ENCODE measurements at regions not wholly inside any gene's neighbourhood (a gene's known extent, or its start where the extent isn't known, plus 50 kb on each side); places are given as distances from the start of the nearest gene placed in this dataset.

DNA sequence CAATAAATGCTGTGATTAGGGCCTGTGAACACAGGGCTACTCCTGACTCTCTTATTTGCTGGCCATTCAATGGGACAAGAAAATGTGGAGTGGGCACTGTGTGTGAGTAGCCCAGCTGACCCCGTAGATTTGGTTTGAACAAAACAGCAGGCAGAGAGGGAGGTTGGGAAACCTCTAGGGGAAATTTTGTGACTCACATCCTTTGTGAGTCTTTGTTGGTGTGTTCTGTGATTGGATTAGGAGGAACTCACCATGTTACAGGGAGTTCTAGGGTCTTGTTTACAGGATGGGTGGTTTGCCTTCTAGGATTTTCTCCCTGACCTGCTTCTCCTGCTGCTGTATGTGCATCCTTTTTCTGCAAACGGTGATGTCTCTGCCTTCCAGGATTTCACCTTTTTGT is 128.3 kb upstream of the MKI67 start:
- H3K4me1 ChIP-seq (ENCODE audit: control insufficient read depth in 1 of 2, insufficient read depth in 2 of 2, low read depth in 1 of 2, low read length in 1 of 2), result no peaks in the 10 kb centered on the region; a peak in 1 of 4 replicates
- H2AFZ ChIP-seq (ENCODE audit: low read depth), result no peak overlapping the region
- no peak overlapping the region for H3K9ac ChIP-seq
- ChIA-PET CTCF (interaction anchor here (0.6 to 1.7 kb wide), 3 partner anchors 9 to 764 kb away, joined by 4 to 9 read pairs (median 4); no protein-coding TSS in a partner anchor), POLR2A (no interaction called here)
- H3K4me3 ChIP-seq (ENCODE audit: low read depth in 2 of 2, low read length in 1 of 2), result no peak overlapping the region
- no peaks in the 10 kb centered on the region for H4K20me1 ChIP-seq (ENCODE audit: insufficient read depth)
- no peak for DNase-seq
- no peak overlapping the region for H3K4me2 ChIP-seq
- TF ChIP-seq EZH2phosphoT487 (IDR thresholded peaks at IDR 0.05; ENCODE audit: borderline replicate concordance, low read depth) (no peak), TAF1 (IDR thresholded peaks at IDR 0.05; ENCODE audit: borderline replicate concordance, low read depth, low read length) (no peak), MXI1 (IDR thresholded peaks at IDR 0.05; ENCODE audit: low read depth, low read length) (no peak), USF1 (IDR thresholded peaks at IDR 0.05; ENCODE audit: borderline replicate concordance, low read depth) (no peak), RXRA (IDR thresholded peaks at IDR 0.05; ENCODE audit: borderline replicate concordance, low read depth) (no peak), SMC3 (IDR thresholded peaks at IDR 0.05; ENCODE audit: low read depth, low read length) (no peak), RCOR1 (IDR thresholded peaks at IDR 0.05; ENCODE audit: low read length) (no peak), GABPA (IDR thresholded peaks at IDR 0.05; ENCODE audit: low read depth) (no peak), EP300 (IDR thresholded peaks at IDR 0.05; ENCODE audit: borderline replicate concordance in 1 of 2, low read depth in 1 of 2, low read length in 1 of 2) (no peak), RFX5 (IDR thresholded peaks at IDR 0.05; ENCODE audit: low read length) (no peak), FOSL2 (IDR thresholded peaks at IDR 0.05; ENCODE audit: borderline replicate concordance, low read depth) (no peak), TEAD4 (IDR thresholded peaks at IDR 0.05; ENCODE audit: borderline replicate concordance, insufficient read depth) (no peak), ELF1 (IDR thresholded peaks at IDR 0.05) (no peak), NFIC (IDR thresholded peaks at IDR 0.05; ENCODE audit: borderline replicate concordance) (no peak), FOXJ3 (CRISPR knock-in tag; IDR thresholded peaks at IDR 0.05) (no peak), GATA2 (CRISPR knock-in tag; IDR thresholded peaks at IDR 0.05) (no peak)
- TF ChIP-seq, protein P1, sequence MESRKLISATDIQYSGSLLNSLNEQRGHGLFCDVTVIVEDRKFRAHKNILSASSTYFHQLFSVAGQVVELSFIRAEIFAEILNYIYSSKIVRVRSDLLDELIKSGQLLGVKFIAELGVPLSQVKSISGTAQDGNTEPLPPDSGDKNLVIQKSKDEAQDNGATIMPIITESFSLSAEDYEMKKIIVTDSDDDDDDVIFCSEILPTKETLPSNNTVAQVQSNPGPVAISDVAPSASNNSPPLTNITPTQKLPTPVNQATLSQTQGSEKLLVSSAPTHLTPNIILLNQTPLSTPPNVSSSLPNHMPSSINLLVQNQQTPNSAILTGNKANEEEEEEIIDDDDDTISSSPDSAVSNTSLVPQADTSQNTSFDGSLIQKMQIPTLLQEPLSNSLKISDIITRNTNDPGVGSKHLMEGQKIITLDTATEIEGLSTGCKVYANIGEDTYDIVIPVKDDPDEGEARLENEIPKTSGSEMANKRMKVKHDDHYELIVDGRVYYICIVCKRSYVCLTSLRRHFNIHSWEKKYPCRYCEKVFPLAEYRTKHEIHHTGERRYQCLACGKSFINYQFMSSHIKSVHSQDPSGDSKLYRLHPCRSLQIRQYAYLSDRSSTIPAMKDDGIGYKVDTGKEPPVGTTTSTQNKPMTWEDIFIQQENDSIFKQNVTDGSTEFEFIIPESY (IDR thresholded peaks at IDR 0.05; ENCODE audit: borderline replicate concordance, low read depth), result no peak
- no peaks in the 10 kb centered on the region for H3F3A ChIP-seq (replicated peaks; ENCODE audit: insufficient read depth)
- no peak overlapping the region for H3K27ac ChIP-seq (ENCODE audit: low read depth in 2 of 2, low read length in 1 of 2)
- H3K79me2 ChIP-seq (ENCODE audit: insufficient read depth), result no peaks in the 10 kb centered on the region
- H3K27me3 ChIP-seq (ENCODE audit: insufficient read depth), result no peaks in the 10 kb centered on the region
- 24% methylated on average over 2 of the region's 2 CpGs for WGBS (ENCODE audit: low lambda C conversion rate)
- H3K9me3 ChIP-seq, result no peaks in the 10 kb centered on the region
- no peaks in the 10 kb centered on the region for H3K9me2 ChIP-seq
- no peaks in the 10 kb centered on the region for H3K36me3 ChIP-seq (replicated peaks in 1 of 2; ENCODE audit: control insufficient read depth in 1 of 2, insufficient read depth in 2 of 2, low read length in 1 of 2)

GRCh38 chr10:128257428-128257827 is 131.2 kb upstream of the MKI67 start:
- TF ChIP-seq JUND (IDR thresholded peaks at IDR 0.05), result no peak
- no peak for TF ChIP-seq SMC3 (IDR thresholded peaks at IDR 0.05; ENCODE audit: low read depth, low read length)
- no peak for TF ChIP-seq MXI1 (IDR thresholded peaks at IDR 0.05; ENCODE audit: low read depth, low read length)
- no peak for TF ChIP-seq POLR2AphosphoS5 (IDR thresholded peaks at IDR 0.05; ENCODE audit: low read depth, low read length)
- no peak for TF ChIP-seq RXRA (IDR thresholded peaks at IDR 0.05; ENCODE audit: borderline replicate concordance, low read depth)
- no peak for TF ChIP-seq MEF2A (IDR thresholded peaks at IDR 0.05; ENCODE audit: borderline replicate concordance, low read depth)
- no peaks in the 10 kb centered on the region for H3F3A ChIP-seq (replicated peaks; ENCODE audit: insufficient read depth)
- no peak overlapping the region for H3K27ac ChIP-seq (ENCODE audit: low read depth in 2 of 2, low read length in 1 of 2)
- H3K9me3 ChIP-seq, result no peaks in the 10 kb centered on the region
- no peaks in the 10 kb centered on the region; a peak in 1 of 4 replicates for H3K4me1 ChIP-seq (ENCODE audit: control insufficient read depth in 1 of 2, insufficient read depth in 2 of 2, low read depth in 1 of 2, low read length in 1 of 2)
- H4K20me1 ChIP-seq (ENCODE audit: insufficient read depth), result no peaks in the 10 kb centered on the region
- WGBS (ENCODE audit: low lambda C conversion rate), result 28% methylated on average over 2 of the region's 2 CpGs
- no peaks in the 10 kb centered on the region for H3K79me2 ChIP-seq (ENCODE audit: insufficient read depth)
- POLR2A ChIA-PET, result no interaction called here
- H3K9me2 ChIP-seq, result no peaks in the 10 kb centered on the region
- no peak overlapping the region for H3K9ac ChIP-seq
- CTCF ChIA-PET, result interaction anchor here (1.2 kb wide), 1 partner anchor 45 kb away, joined by 7 read pairs; no protein-coding TSS in a partner anchor
- no peaks in the 10 kb centered on the region for H3K36me3 ChIP-seq (replicated peaks in 1 of 2; ENCODE audit: control insufficient read depth in 1 of 2, insufficient read depth in 2 of 2, low read length in 1 of 2)
- no peaks in the 10 kb centered on the region for H3K27me3 ChIP-seq (ENCODE audit: insufficient read depth)
- H3K4me3 ChIP-seq (ENCODE audit: low read depth in 2 of 2, low read length in 1 of 2), result no peak overlapping the region
- no peak overlapping the region for H3K4me2 ChIP-seq
- H2AFZ ChIP-seq (ENCODE audit: low read depth), result no peak overlapping the region
- no peak for DNase-seq
